ENCODE measurements at regions not wholly inside any gene's neighbourhood (a gene's known extent, or its start where the extent isn't known, plus 50 kb on each side); places are given as distances from the start of the nearest gene placed in this dataset.

DNA sequence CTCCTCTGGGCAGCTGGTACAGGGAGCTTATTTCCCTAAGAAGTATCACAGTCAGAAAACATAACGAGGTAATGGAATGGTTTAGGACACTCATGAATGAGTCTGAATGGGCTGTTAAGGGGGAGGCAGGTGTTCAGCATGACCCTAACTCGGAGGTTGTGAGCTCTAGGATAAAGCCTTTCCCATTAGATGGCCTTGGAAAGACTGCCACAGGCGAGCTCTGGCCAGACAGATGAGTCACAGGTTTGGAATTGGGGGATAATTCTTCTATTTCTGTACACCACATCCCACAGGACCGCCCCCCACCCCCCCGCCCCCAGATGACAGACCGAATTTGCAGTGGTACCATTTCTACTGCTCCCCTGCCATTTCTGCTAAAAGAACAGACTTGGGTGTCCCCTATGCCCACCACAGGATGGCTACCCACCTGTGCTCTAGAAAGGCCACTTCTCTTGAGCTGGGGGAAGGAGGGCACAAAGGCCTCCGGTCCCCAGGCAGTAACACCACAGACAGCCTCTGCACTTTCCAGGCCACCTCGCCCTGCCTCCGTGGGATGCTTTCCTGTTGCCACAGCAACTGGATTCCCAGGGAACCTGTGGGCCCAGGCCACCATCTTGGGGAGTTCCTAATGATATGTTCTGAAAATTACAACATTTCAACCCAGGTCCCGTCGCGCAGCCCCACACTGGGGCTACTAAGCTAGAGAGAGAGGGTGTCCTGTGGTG, 76.7 kb downstream of the TRIM29 start:
- H3K4me1 ChIP-seq, result no peaks in the 10 kb centered on the region
- H3K9me3 ChIP-seq, result no peaks in the 10 kb centered on the region
- no peak overlapping the region for H3K27ac ChIP-seq
- TF ChIP-seq, protein P1, sequence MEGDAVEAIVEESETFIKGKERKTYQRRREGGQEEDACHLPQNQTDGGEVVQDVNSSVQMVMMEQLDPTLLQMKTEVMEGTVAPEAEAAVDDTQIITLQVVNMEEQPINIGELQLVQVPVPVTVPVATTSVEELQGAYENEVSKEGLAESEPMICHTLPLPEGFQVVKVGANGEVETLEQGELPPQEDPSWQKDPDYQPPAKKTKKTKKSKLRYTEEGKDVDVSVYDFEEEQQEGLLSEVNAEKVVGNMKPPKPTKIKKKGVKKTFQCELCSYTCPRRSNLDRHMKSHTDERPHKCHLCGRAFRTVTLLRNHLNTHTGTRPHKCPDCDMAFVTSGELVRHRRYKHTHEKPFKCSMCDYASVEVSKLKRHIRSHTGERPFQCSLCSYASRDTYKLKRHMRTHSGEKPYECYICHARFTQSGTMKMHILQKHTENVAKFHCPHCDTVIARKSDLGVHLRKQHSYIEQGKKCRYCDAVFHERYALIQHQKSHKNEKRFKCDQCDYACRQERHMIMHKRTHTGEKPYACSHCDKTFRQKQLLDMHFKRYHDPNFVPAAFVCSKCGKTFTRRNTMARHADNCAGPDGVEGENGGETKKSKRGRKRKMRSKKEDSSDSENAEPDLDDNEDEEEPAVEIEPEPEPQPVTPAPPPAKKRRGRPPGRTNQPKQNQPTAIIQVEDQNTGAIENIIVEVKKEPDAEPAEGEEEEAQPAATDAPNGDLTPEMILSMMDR (IDR thresholded peaks at IDR 0.05), result no peak
- TF ChIP-seq POLR2A (IDR thresholded peaks at IDR 0.05), result no peak
- DNase-seq, result no peak
- H3K4me3 ChIP-seq, result no peak overlapping the region
- H3K27me3 ChIP-seq, result no peaks in the 10 kb centered on the region
- H3K36me3 ChIP-seq, result no peaks in the 10 kb centered on the region

DNA sequence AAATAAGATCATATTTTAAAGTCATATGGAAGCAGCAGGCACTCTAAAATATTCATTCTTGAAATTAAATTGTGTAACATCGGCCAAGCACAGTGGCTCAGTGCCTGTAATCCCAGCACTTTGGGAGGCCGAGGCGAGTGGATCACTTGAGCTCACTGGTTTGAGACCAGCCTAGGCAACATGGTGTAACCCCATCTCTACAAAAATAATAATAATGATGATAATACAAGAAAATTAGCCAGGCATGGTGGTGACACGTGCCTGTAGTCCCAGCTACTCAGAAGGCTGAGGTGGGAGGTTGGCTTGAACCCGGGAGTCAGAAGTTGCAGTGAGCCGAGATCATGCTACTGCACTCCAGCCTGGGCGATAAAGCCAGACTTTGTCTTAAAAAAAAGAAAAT, 77.4 kb downstream of the TRIM29 start:
- no peak for TF ChIP-seq POLR2A (IDR thresholded peaks at IDR 0.05)
- Histone ChIP-seq H3K9me3 (no peaks in the 10 kb centered on the region), H3K36me3 (no peaks in the 10 kb centered on the region), H3K4me1 (no peaks in the 10 kb centered on the region), H3K27ac (no peak overlapping the region), H3K27me3 (no peaks in the 10 kb centered on the region), H3K4me3 (no peak overlapping the region)
- DNase-seq, result no peak

DNA sequence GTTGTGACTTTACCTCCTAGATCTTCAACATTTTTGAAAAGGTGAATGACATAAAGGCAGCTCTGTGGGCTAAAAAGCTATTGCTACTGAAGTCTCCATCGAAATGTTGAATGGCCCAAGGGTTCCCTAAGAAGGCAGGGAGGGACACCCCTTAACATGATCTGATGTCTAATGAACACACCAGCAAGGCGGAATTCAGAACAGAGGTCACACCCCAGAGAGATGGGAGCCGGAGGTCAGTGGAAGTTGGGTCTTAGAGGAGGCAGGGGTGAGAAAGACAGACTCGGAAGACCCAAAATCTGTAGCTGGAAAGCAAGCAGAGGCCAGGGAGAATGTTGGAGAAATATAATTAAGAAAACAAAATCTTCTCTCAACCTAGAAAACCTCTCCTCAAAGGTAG, 79.0 kb downstream of the TRIM29 start:
- TF ChIP-seq, protein P1 (IDR thresholded peaks at IDR 0.05), result no peak
- no peak for TF ChIP-seq POLR2A (IDR thresholded peaks at IDR 0.05)
- no peaks in the 10 kb centered on the region for H3K4me1 ChIP-seq
- DNase-seq, result no peak

DNA sequence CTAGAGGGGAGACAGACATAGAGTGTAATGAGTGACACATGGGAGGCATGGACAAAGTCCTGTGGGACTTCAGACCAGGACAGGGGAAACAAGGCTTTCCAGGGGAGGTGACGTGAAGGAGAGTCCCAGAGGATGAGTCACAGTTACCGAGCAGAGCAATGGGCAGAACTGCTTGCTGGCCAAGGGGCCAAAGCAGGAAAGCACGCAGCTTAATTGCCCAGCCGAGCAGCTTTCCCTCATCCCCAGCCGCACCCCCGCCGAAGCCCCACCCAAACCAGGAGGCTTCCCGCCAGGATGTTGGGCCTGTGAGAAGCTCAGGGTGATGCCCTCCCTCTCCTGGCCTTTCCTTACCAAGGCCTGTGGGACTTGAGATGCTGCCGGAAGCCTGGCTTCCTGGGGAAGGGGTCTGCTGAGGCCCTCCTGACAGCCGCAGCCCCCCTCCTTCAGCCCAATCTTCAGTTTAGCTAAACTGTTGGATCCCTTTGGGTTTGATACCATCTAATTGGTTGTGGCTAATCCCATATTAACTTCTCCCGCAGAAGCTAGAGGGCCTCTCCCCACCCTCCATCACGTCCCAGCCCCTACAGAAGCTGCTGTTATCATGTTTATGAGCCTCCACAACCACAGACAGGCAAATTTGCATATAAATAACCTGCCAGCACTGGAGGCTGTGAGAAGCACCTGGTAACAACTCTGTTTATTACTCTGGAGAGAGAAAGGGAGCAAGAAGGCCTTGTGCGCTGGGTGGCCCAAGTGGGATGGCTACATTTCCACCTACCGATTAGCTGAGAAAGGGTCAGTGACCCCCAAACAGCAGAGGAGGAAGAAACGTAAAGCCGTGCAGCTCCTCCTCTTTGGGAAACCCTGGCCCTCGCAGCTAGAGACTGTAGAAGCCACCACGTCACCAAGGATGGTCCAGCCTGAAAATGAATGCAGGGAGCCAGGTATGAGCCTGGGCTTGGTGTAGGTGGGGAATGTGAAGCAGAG, 80.0 kb downstream of the TRIM29 start:
- no peak overlapping the region for H3K27ac ChIP-seq
- DNase-seq, result peak in 2 of 3 donors; percentile 66 to 80

More for the DNA sequence above, 79.0 kb downstream of the TRIM29 start:
- Histone ChIP-seq H3K9me3 (no peaks in the 10 kb centered on the region), H3K27me3 (no peaks in the 10 kb centered on the region), H3K27ac (no peak overlapping the region), H3K36me3 (no peaks in the 10 kb centered on the region), H3K4me3 (no peak overlapping the region)

DNA sequence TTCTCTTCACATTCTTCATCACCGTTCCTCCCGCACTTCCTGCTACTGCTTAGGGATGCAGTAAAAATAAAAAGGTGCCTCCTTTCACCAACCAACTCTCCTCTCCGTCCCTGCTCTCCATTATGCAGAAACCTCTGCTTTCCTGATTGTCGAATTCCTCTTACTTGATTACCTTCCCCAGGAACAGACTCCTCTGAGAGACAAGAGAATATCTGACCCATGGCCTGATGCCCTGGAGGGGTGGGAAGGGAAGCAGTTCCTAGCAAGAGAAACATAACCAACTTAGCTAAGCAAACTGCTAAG, 80.9 kb downstream of the TRIM29 start:
- H3K27me3 ChIP-seq, result no peaks in the 10 kb centered on the region
- H3K27ac ChIP-seq, result no peak overlapping the region
- no peak for DNase-seq
- H3K4me1 ChIP-seq, result no peaks in the 10 kb centered on the region
- TF ChIP-seq POLR2A (IDR thresholded peaks at IDR 0.05), result no peak
- TF ChIP-seq, protein P1 (IDR thresholded peaks at IDR 0.05), result no peak
- no peaks in the 10 kb centered on the region for H3K36me3 ChIP-seq
- H3K9me3 ChIP-seq, result no peaks in the 10 kb centered on the region
- H3K4me3 ChIP-seq, result no peak overlapping the region

More for the DNA sequence above, 80.0 kb downstream of the TRIM29 start:
- no peaks in the 10 kb centered on the region for H3K9me3 ChIP-seq
- TF ChIP-seq POLR2A (IDR thresholded peaks at IDR 0.05), result no peak
- TF ChIP-seq, protein P1 (IDR thresholded peaks at IDR 0.05), result no peak
- no peak overlapping the region for H3K4me3 ChIP-seq
- no peaks in the 10 kb centered on the region for H3K4me1 ChIP-seq
- H3K27me3 ChIP-seq, result no peaks in the 10 kb centered on the region
- H3K36me3 ChIP-seq, result no peaks in the 10 kb centered on the region

All from Peyer's patch (tissue), 4 donors.